IMR-90 (cell line): ENCODE measurements at regions not wholly inside any gene's neighbourhood (a gene's known extent, or its start where the extent isn't known, plus 50 kb on each side); places are given as distances from the start of the nearest gene placed in this dataset.

Source experiments
- ATAC-seq: fragments of 200-7000 bp; cut with Tn5 transposase; 2 replicates; pipeline ENCODE4 v1.9.1; 2020; ENCODE audit warnings: low read depth, mild to moderate bottlenecking, moderate library complexity
- BruUV-seq: library from RNA; stranded (reverse); fragments of 400-500 nt; replicated peaks from 2 replicates; lab custom pipeline; 2021; lab: Mats Ljungman, UMichigan
- CTCF ChIA-PET: fragments of 300-600 bp; formaldehyde crosslinking; extraction: SDS; loops from one replicate; lab custom pipeline; 2021; ENCODE audit warnings: antibody characterized with exemption; lab: Yijun Ruan, JAX
- POLR2A ChIA-PET: fragments of 300-600 bp; sonication (Branson Sonifier 250); formaldehyde crosslinking; loops from one replicate; lab custom pipeline; 2022; ENCODE audit warnings: antibody characterized with exemption; ENCODE audit not compliant: unreplicated experiment; lab: Charles Lee
- DNase-seq: peaks from one replicate; pipeline ENCODE4 v3.0.0; 2013
- H2AFZ ChIP-seq: replicated peaks from 2 replicates; pipeline ENCODE3; 2013; ENCODE audit warnings: low read length, mild to moderate bottlenecking; ENCODE audit not compliant: poor library complexity
- H2AK5ac ChIP-seq: 2 replicates; pipeline ENCODE4 v1.6.1; 2013; ENCODE audit warnings: low read depth, low read length, inconsistent platforms
- H2AK9ac ChIP-seq: replicated peaks from 2 replicates; pipeline ENCODE3; 2013; ENCODE audit warnings: mild to moderate bottlenecking, low read depth, low read length, moderate library complexity; ENCODE audit not compliant: poor library complexity
- H2BK120ac ChIP-seq: 2 replicates; pipeline ENCODE4 v1.6.1; 2013; ENCODE audit warnings: low read depth, low read length, inconsistent platforms
- H2BK15ac ChIP-seq: 3 replicates; pipeline ENCODE4 v1.6.1; 2013; ENCODE audit warnings: low read depth, low read length, inconsistent platforms
- H2BK20ac ChIP-seq: 2 replicates; pipeline ENCODE4 v1.6.1; 2013; ENCODE audit warnings: low read depth, mild to moderate bottlenecking, inconsistent platforms, low read length, moderate library complexity
- H2BK5ac ChIP-seq: 2 replicates; pipeline ENCODE4 v1.6.1; 2013; ENCODE audit warnings: mild to moderate bottlenecking, low read depth, low read length, inconsistent platforms; ENCODE audit not compliant: poor library complexity, severe bottlenecking
- H3K14ac ChIP-seq: replicated peaks from 2 replicates; pipeline ENCODE4 v1.6.1; 2013; ENCODE audit warnings: low read depth, low read length, inconsistent platforms
- H3K18ac ChIP-seq: 2 replicates; pipeline ENCODE4 v1.6.1; 2013; ENCODE audit warnings: low read depth, low read length, control low read depth
- H3K23ac ChIP-seq: 2 replicates; pipeline ENCODE4 v1.6.1; 2013; ENCODE audit warnings: low read depth, low read length, inconsistent platforms
- H3K27ac ChIP-seq: 2 replicates; pipeline ENCODE4 v1.5.1; 2013; ENCODE audit warnings: mild to moderate bottlenecking, control low read depth, low read length; ENCODE audit not compliant: insufficient read depth
- H3K27me3 ChIP-seq: 2 replicates; pipeline ENCODE4 v1.6.1; 2013; ENCODE audit warnings: low read length; ENCODE audit not compliant: control insufficient read depth, insufficient read depth
- H3K36me3 ChIP-seq: 2 replicates; pipeline ENCODE4 v1.6.1; 2013; ENCODE audit warnings: low read length, mixed read lengths; ENCODE audit not compliant: control insufficient read depth, insufficient read depth
- H3K4ac ChIP-seq: 2 replicates; pipeline ENCODE4 v1.6.1; 2013; ENCODE audit warnings: low read depth, low read length, inconsistent platforms
- H3K4me1 ChIP-seq: 2 replicates; pipeline ENCODE4 v1.6.1; 2013; ENCODE audit warnings: low read length, mixed read lengths; ENCODE audit not compliant: control insufficient read depth, insufficient read depth
- H3K4me2 ChIP-seq: 2 replicates; pipeline ENCODE4 v1.6.1; 2013; ENCODE audit warnings: low read depth, mild to moderate bottlenecking, control low read depth, low read length, moderate library complexity
- H3K4me3 ChIP-seq: 2 replicates; pipeline ENCODE4 v1.5.1; 2013; ENCODE audit warnings: low read depth, mild to moderate bottlenecking, control low read depth, low read length, moderate library complexity; ENCODE audit not compliant: insufficient read depth
- H3K56ac ChIP-seq: 2 replicates; pipeline ENCODE4 v1.6.1; 2013; ENCODE audit warnings: low read length, inconsistent platforms; ENCODE audit not compliant: insufficient read depth; ENCODE audit errors: extremely low read depth
- H3K79me1 ChIP-seq, 2 experiments: 2 replicates each; pipeline ENCODE4 v1.6.1; 2013; ENCODE audit warnings: low read length in 2 of 2, inconsistent platforms in 1 of 2, low read depth in 1 of 2
- H3K9ac ChIP-seq: 2 replicates; pipeline ENCODE4 v1.6.1; 2013; ENCODE audit warnings: low read depth, low read length, control low read depth
- H3K9me1 ChIP-seq: 2 replicates; pipeline ENCODE4 v1.6.1; 2013; ENCODE audit warnings: low read length, inconsistent platforms; ENCODE audit not compliant: insufficient read depth
- H3K9me3 ChIP-seq: 2 replicates; pipeline ENCODE4 v1.6.1; 2013; ENCODE audit warnings: low read length; ENCODE audit not compliant: control insufficient read depth, insufficient read depth
- H4K20me1 ChIP-seq: 2 replicates; pipeline ENCODE4 v1.6.1; 2013; ENCODE audit warnings: low read length, inconsistent platforms; ENCODE audit not compliant: insufficient read depth
- H4K5ac ChIP-seq: 2 replicates; pipeline ENCODE4 v1.6.1; 2013; ENCODE audit warnings: mild to moderate bottlenecking, low read depth, low read length, control low read depth
- H4K8ac ChIP-seq, 2 experiments: 2 replicates each; pipeline ENCODE4 v1.6.1; 2013; ENCODE audit warnings: low read depth in 2 of 2, low read length in 2 of 2, control low read depth in 1 of 2, inconsistent platforms in 1 of 2
- H4K91ac ChIP-seq: 2 replicates; pipeline ENCODE4 v1.6.1; 2013; ENCODE audit warnings: low read depth, low read length, inconsistent platforms; ENCODE audit not compliant: insufficient read depth
- BHLHE40 ChIP-seq: fragments of 150-350 bp; IDR thresholded peaks from 2 replicates; pipeline ENCODE4 v1.6.1; 2016; ENCODE audit warnings: mild to moderate bottlenecking, low read depth, low read length
- CEBPB ChIP-seq: IDR thresholded peaks from 2 replicates; pipeline ENCODE4 v1.6.1; 2012; ENCODE audit warnings: low read depth, low read length, improper control_type of control experiment
- FOS ChIP-seq: fragments of 150-350 bp; IDR thresholded peaks from 2 replicates; pipeline ENCODE4 v1.6.1; 2016; ENCODE audit warnings: low read depth, low read length
- MAFK ChIP-seq: IDR thresholded peaks from 2 replicates; pipeline ENCODE4 v1.6.1; 2012; ENCODE audit warnings: low read depth, low read length, improper control_type of control experiment
- MXI1 ChIP-seq: IDR thresholded peaks from 2 replicates; pipeline ENCODE4 v1.6.1; 2012; ENCODE audit warnings: low read depth, mild to moderate bottlenecking, low read length, moderate library complexity, borderline replicate concordance
- NFE2L2 ChIP-seq: fragments of 150-350 bp; IDR thresholded peaks from 2 replicates; pipeline ENCODE4 v1.6.1; 2016; ENCODE audit warnings: low read depth, mild to moderate bottlenecking, low read length
- POLR2A ChIP-seq: IDR thresholded peaks from 2 replicates; pipeline ENCODE4 v1.6.1; 2012; ENCODE audit warnings: mild to moderate bottlenecking, low read depth, low read length
- RAD21 ChIP-seq: IDR thresholded peaks from 2 replicates; pipeline ENCODE4 v1.6.1; 2012; ENCODE audit warnings: low read length, improper control_type of control experiment
- RCOR1 ChIP-seq: IDR thresholded peaks from 2 replicates; pipeline ENCODE4 v1.6.1; 2012; ENCODE audit warnings: mild to moderate bottlenecking, low read length, improper control_type of control experiment; ENCODE audit not compliant: insufficient replicate concordance
- WGBS, 2 experiments: methylation state at CpG; one replicate each; pipeline versions ENCODE4 v1.1.5 to v1.1.7; 2013; ENCODE audit warnings: missing lambda C conversion rate in 2 of 2; ENCODE audit not compliant: insufficient read length in 1 of 2; ENCODE audit errors: extremely low coverage in 2 of 2; 5-methylcytosine and 5-hydroxymethylcytosine counted together
- dilution Hi-C: fragments of 300-500 bp; cut with HindIII; formaldehyde crosslinking; loops from one replicate; pipeline ENCODE4 v1.14.3; 2018; ENCODE audit warnings: low sequenced_read_pairs; ENCODE audit not compliant: unreplicated experiment
- in situ Hi-C: fragments of 300-500 bp; cut with MboI; formaldehyde crosslinking; loops from 3 replicates; pipeline ENCODE4 v1.14.3; 2019; ENCODE audit warnings: low sequenced_read_pairs, inconsistent platforms, mixed read lengths
- intact Hi-C: fragments of 100-400 bp; cut with micrococcal nuclease; formaldehyde crosslinking; loops from 2 replicates; pipeline ENCODE4 v1.10.0; 2022

- Histone ChIP-seq H3K9ac (no peak overlapping the region), H2BK120ac (no peak overlapping the region), H3K23ac (no peak overlapping the region), H4K20me1 (no peaks in the 10 kb centered on the region), H3K14ac (no peak overlapping the region), H3K36me3 (no peaks in the 10 kb centered on the region), H3K27me3 (no peaks in the 10 kb centered on the region), H3K56ac (no peak overlapping the region), H3K4me2 (no peak overlapping the region), H2BK5ac (no peak overlapping the region), H3K79me1 (no peaks in the 10 kb centered on the region), H4K91ac (no peak overlapping the region), H4K8ac (no peak overlapping the region), H2BK15ac (no peak overlapping the region), H2AK5ac (no peak overlapping the region), H3K27ac (no peak overlapping the region), H2AFZ (no peak overlapping the region), H2BK20ac (no peak overlapping the region), H3K4me1 (no peaks in the 10 kb centered on the region), H2AK9ac (no peak overlapping the region), H3K18ac (no peak overlapping the region), H3K4me3 (no peak overlapping the region), H3K9me3 (no peaks in the 10 kb centered on the region), H4K5ac (no peak overlapping the region), H3K4ac (no peak overlapping the region), H3K9me1 (no peaks in the 10 kb centered on the region)
- CTCF ChIA-PET, result no interaction called here
- in situ Hi-C loops, result no loop called here
- TF ChIP-seq POLR2A (no peak), RAD21 (no peak), NFE2L2 (no peak), MAFK (no peak), FOS (no peak), MXI1 (no peak), BHLHE40 (no peak), RCOR1 (no peak), CEBPB (no peak)
- intact Hi-C loops, result loop anchor here (10.0 kb wide), 1 partner anchor 302 kb away; no protein-coding TSS in a partner anchor
- POLR2A ChIA-PET, result no interaction called here
- dilution Hi-C loops, result no loop called here
- no peak for ATAC-seq
- DNase-seq, result no peak
- no TSS peak for BruUV-seq
- no CpG with 5 or more reads among the region's 2 CpGs for WGBS, 2 experiments
Measured at GRCh38 chr3:162612991-162613390, 1116.4 kb downstream of the OTOL1 start.
